GM13976 (cell line): ENCODE measurements at regions not wholly inside any gene's neighbourhood (a gene's known extent, or its start where the extent isn't known, plus 50 kb on each side); places are given as distances from the start of the nearest gene placed in this dataset.

Experiments
- DNase-seq: peaks from one replicate; pipeline ENCODE4 v3.0.0; 2012; ENCODE audit warnings: low spot score
- CTCF ChIP-seq: IDR thresholded peaks from 2 replicates; pipeline ENCODE4 v1.5.1; 2012; ENCODE audit warnings: borderline replicate concordance, mild to moderate bottlenecking; ENCODE audit not compliant: insufficient read depth; ENCODE audit errors: extremely low read depth, missing control alignments, control extremely low read depth
- in situ Hi-C: fragments of 300-500 bp; cut with MboI; formaldehyde crosslinking; loops from one replicate; pipeline ENCODE4 v1.12.0; 2022; ENCODE audit warnings: low sequenced_read_pairs, mixed read lengths, inconsistent platforms; ENCODE audit not compliant: unreplicated experiment

DNA sequence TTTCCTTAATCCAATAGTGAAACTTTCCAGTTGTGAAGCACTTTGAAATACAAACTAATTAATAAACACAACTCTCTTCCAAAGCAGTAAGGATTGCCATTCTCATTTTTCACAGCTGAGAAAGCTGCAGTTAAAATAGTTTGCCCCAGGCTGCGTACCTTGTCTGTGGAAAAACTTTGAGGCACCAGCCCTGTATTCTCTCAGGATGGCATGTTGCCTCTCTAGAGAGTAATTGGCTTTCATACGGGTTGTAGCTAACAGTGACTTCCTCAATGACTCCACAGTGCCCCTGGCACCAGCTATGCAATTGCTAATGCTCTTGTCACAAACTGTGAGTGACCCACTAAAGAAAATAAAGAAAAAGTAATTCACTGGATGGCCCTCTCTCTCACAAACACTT, 345.7 kb downstream of the MTX2 start:
- in situ Hi-C loops: no loop called here
- no peak for TF ChIP-seq CTCF
- no peak for DNase-seq

DNA sequence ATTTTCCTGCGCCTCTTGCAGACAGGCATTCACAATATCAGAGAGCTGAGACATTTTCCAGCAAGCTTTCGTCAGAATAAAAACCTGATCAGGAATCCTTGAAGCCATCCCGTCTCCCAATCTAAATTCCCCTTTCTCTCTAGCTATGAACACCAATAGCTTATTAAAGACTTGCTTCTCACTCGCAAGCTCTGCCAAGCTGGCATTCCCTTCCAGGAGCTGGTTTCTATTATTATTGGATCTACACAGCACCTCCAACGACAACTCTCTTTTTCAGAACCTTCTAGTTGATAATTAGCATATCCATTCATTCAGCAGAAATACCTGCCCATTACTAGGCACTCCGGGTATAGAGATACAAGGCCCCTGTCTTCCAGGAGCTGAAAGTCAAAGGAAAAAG, 350.3 kb downstream of the MTX2 start:
- in situ Hi-C loops: no loop called here
- DNase-seq: no peak
- TF ChIP-seq CTCF: no peak

DNA sequence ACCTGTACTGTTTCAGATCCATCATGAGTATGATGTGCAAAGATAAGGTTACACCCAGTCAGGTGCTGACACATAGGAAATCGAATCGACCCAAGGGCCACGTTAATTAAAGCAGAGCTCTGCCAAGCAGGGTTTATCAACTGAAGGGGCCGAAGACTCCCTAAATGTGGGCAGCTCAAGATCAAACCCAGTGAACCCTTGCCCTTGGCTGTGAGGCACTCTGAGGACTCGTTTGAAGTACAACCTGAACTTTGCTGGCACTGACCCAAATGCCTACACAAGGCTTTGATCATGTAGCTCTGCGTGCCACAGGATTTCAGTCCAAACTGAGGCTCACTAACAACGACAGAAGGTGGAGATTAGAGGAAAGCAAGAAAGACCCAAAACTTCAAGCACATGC, 352.1 kb downstream of the MTX2 start:
- no peak for DNase-seq
- no peak for TF ChIP-seq CTCF
- in situ Hi-C loops: no loop called here

GRCh38 chr2:176622792-176623191, 353.6 kb downstream of the MTX2 start:
- TF ChIP-seq CTCF: no peak
- in situ Hi-C loops: no loop called here
- DNase-seq: no peak

- DNase-seq: no peak
- in situ Hi-C loops: no loop called here
- no peak for TF ChIP-seq CTCF
Measured at GRCh38 chr2:176626796-176627195, 357.6 kb downstream of the MTX2 start.

DNA sequence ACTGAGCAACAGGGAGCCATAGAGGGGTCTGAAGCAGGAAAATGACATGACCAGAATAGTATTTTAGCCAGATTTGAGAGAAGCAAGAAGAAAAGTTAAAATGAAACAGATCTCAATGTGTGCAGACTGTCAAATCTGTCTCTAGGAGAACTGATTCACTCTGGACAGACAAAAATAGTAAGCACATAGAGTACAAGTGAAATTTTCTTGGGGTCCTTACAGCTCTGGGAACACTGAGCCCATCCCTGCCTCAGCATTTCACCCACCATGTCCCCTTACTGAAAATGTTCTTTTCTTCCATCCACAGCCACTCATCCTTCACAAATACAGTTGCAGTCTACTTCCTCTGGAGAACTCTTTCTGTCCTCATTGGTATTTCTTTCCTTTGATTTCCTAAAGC, 359.2 kb downstream of the MTX2 start:
- no peak for TF ChIP-seq CTCF
- no peak for DNase-seq
- in situ Hi-C loops: no loop called here

DNA sequence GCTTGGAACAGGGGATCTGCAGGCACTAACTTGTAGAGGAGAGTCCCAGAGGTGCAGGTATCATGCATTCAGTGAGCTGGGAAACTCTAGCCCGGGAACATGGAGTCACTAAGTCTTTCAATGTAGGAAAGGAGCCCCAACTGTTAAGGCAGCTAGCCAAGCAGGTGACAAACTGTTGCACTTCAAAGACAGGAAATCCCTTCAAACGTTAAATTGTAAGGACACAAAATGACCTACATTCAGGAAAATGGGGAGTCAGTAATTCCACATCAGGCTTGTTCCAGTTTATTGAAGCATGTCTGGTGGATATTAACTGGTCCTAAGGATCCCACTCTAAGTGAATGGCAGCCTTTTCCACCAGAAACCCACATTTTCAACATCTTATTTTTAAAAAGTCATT, 364.5 kb downstream of the MTX2 start:
- TF ChIP-seq CTCF: no peak
- DNase-seq: no peak
- in situ Hi-C loops: loop anchor here (10.0 kb wide), 1 partner anchor 489 kb away; no protein-coding TSS in a partner anchor
